ENCODE measurements at regions not wholly inside any gene's neighbourhood (a gene's known extent, or its start where the extent isn't known, plus 50 kb on each side); places are given as distances from the start of the nearest gene placed in this dataset.

- 88% methylated on average over 4 of the region's 4 CpGs; no CpG with 5 or more reads in 1 of the 2 experiments for WGBS, 2 experiments (ENCODE audit: extremely low coverage in 1 of 2, insufficient coverage in 1 of 2, insufficient read length in 1 of 2, insufficient replicate concordance in 2 of 2, low coverage in 1 of 2, low lambda C conversion rate in 2 of 2, missing lambda C conversion rate in 1 of 2)
- no peak for FAIRE-seq
- H3K27ac ChIP-seq (ENCODE audit: low read depth, low read length), result no peak overlapping the region
Observed at GRCh38 chr7:41566581-41566980, 136.3 kb downstream of the INHBA start.

More at GRCh38 chr7:41566581-41566980, 136.3 kb downstream of the INHBA start:
- H4K8ac ChIP-seq (ENCODE audit: extremely low read depth, insufficient read depth, low read length), result no peak overlapping the region
- H3K18ac ChIP-seq (ENCODE audit: extremely low read depth, low read length), result no peak overlapping the region
- H2AK5ac ChIP-seq (ENCODE audit: low read depth, low read length), result no peak overlapping the region
- POLR2A ChIA-PET (ENCODE audit: partially characterized antibody), result no interaction called here
- no peaks in the 10 kb centered on the region for H3K79me2 ChIP-seq (ENCODE audit: control insufficient read depth in 1 of 2, insufficient read depth in 2 of 2, low read length in 2 of 2)
- H3K4ac ChIP-seq (replicated peaks; ENCODE audit: insufficient read length, low read depth, low read length), result no peak overlapping the region
- TF ChIP-seq SIN3A (conservative IDR thresholded peaks at IDR 0.05 in 1 of 2, IDR thresholded peaks at IDR 0.05 in 1 of 2; ENCODE audit: low read depth in 1 of 2, low read length in 2 of 2), result no peak
- no peak for TF ChIP-seq USF2 (IDR thresholded peaks at IDR 0.05; ENCODE audit: low read length)
- no peak for TF ChIP-seq E2F6 (IDR thresholded peaks at IDR 0.05)
- no peak for TF ChIP-seq JUND (IDR thresholded peaks at IDR 0.05; ENCODE audit: low read length)
- TF ChIP-seq SP1 (IDR thresholded peaks at IDR 0.05; ENCODE audit: low read depth, low read length), result no peak
- TF ChIP-seq SUZ12 (IDR thresholded peaks at IDR 0.05; ENCODE audit: low read length), result no peak
- TF ChIP-seq KDM5A (IDR thresholded peaks at IDR 0.05; ENCODE audit: low read length), result no peak
- TF ChIP-seq CHD2 (IDR thresholded peaks at IDR 0.05; ENCODE audit: low read length), result no peak
- no peak for TF ChIP-seq NRF1 (IDR thresholded peaks at IDR 0.05; ENCODE audit: low read depth, low read length)
- TF ChIP-seq HDAC6 (IDR thresholded peaks at IDR 0.05; ENCODE audit: low read depth, low read length), result no peak
- TF ChIP-seq BACH1 (IDR thresholded peaks at IDR 0.05; ENCODE audit: low read length), result no peak
- H2AFZ ChIP-seq (ENCODE audit: low read length), result no peak overlapping the region
- no peak overlapping the region for H3K9ac ChIP-seq (replicated peaks in 1 of 4; ENCODE audit: extremely low read depth in 1 of 4, low read depth in 3 of 4, low read length in 3 of 4)
- no peaks in the 10 kb centered on the region for H4K20me1 ChIP-seq (replicated peaks in 1 of 2; ENCODE audit: control insufficient read depth in 1 of 2, insufficient read depth in 2 of 2, low read length in 2 of 2)
- no peak overlapping the region for H3K23ac ChIP-seq (ENCODE audit: insufficient read length)
- H3K36me3 ChIP-seq (ENCODE audit: control insufficient read depth in 2 of 4, insufficient read depth in 4 of 4, low read length in 3 of 4), result no peaks in the 10 kb centered on the region
- H2BK120ac ChIP-seq (replicated peaks; ENCODE audit: low read depth, low read length), result no peak overlapping the region
- no peak overlapping the region for H3K4me2 ChIP-seq (ENCODE audit: insufficient read depth in 1 of 2, low read depth in 2 of 2, low read length in 2 of 2)
- no peak for DNase-seq (ENCODE audit: low read depth in 1 of 2, low spot score in 2 of 2)
- H3K23me2 ChIP-seq (ENCODE audit: low read depth, low read length), result no peaks in the 10 kb centered on the region
- H3K27me3 ChIP-seq (replicated peaks in 1 of 4; ENCODE audit: control insufficient read depth in 3 of 4, extremely low read depth in 1 of 4, insufficient read depth in 3 of 4, low read length in 3 of 4), result no peaks in the 10 kb centered on the region
- no peak overlapping the region for H4K91ac ChIP-seq (replicated peaks; ENCODE audit: insufficient read length, low read length)
- no peak overlapping the region for H2BK5ac ChIP-seq (ENCODE audit: low read depth, low read length)
- no peaks in the 10 kb centered on the region; the same call in 1 of the 2 replicates for H3K79me1 ChIP-seq (ENCODE audit: low read depth, low read length)
- no peak overlapping the region for H3K14ac ChIP-seq (ENCODE audit: insufficient read length)
- no peak overlapping the region for H2BK12ac ChIP-seq (ENCODE audit: low read depth, low read length)
- H2BK15ac ChIP-seq (ENCODE audit: low read length), result no peak overlapping the region
- CTCF ChIA-PET (ENCODE audit: partially characterized antibody), result interaction anchor here (0.6 kb wide), 1 partner anchor 32 kb away, joined by 4 read pairs; no protein-coding TSS in a partner anchor
- H3K9me3 ChIP-seq (ENCODE audit: insufficient read depth in 2 of 2, low read depth in 1 of 2, low read length in 1 of 2), result no peaks in the 10 kb centered on the region
- H3K4me1 ChIP-seq (replicated peaks in 1 of 4; ENCODE audit: control insufficient read depth in 3 of 4, insufficient read depth in 4 of 4, low read length in 3 of 4), result peaks cover 0 to 5% (median 2%) of the 10 kb centered on the region in 4 experiments; a peak in 2 of 7 replicates
- no peak overlapping the region for H3K56ac ChIP-seq (replicated peaks; ENCODE audit: insufficient read length, low read depth, low read length)
- no peak overlapping the region for H3K4me3 ChIP-seq (ENCODE audit: extremely low read depth in 1 of 4, insufficient read depth in 2 of 4, low read depth in 3 of 4, low read length in 4 of 4)
- no peak overlapping the region for H2BK20ac ChIP-seq (ENCODE audit: low read length)
- H4K5ac ChIP-seq (ENCODE audit: insufficient read length, low read depth, low read length), result no peak overlapping the region
